Skeletal muscle satellite cell (primary cell): ENCODE measurements at regions not wholly inside any gene's neighbourhood (a gene's known extent, or its start where the extent isn't known, plus 50 kb on each side); places are given as distances from the start of the nearest gene placed in this dataset.

Source experiments
- H3K27me3 ChIP-seq: 2 replicates; pipeline ENCODE4 v1.7.0; 2013; ENCODE audit warnings: low read length; ENCODE audit not compliant: control insufficient read depth, insufficient read depth
- H3K36me3 ChIP-seq: 2 replicates; pipeline ENCODE4 v1.7.0; 2013; ENCODE audit warnings: mild to moderate bottlenecking, control low read depth, low read length; ENCODE audit not compliant: insufficient read depth
- H3K4me1 ChIP-seq: 2 replicates; pipeline ENCODE4 v1.7.0; 2013; ENCODE audit warnings: low read length; ENCODE audit not compliant: control insufficient read depth, insufficient read depth
- H3K4me2 ChIP-seq: 2 replicates; pipeline ENCODE4 v1.7.0; 2013; ENCODE audit warnings: mild to moderate bottlenecking, low read length
- H3K4me3 ChIP-seq: 2 replicates; pipeline ENCODE4 v1.7.0; 2013; ENCODE audit warnings: low read length
- H3K9ac ChIP-seq: 2 replicates; pipeline ENCODE4 v1.7.0; 2013; ENCODE audit warnings: mild to moderate bottlenecking, low read depth, low read length, moderate library complexity
- H3K9me3 ChIP-seq: replicated peaks from 2 replicates; pipeline ENCODE4 v1.7.0; 2013; ENCODE audit warnings: mild to moderate bottlenecking, control low read depth, low read length

DNA sequence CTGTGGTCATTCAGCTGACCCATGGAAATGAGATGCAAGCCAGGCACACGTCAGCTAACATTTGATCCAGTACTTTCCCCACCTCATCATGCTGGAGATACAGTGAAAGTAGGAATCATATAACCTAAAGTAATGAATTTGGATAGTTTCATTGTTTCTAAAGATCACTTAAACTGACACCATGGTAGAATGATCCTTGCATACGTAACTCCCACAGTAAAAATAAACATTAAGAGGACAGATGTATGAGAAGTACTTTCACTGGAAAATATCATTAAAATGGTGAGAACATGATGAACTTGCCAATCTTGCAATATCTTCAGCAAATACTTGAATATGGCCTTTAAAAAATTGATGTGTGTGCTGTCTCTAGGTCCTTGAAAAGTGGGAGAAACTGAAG lies 85.4 kb downstream of the MAIP1 start:
- Histone ChIP-seq H3K4me3 (no peak overlapping the region), H3K36me3 (no peaks in the 10 kb centered on the region), H3K9me3 (no peaks in the 10 kb centered on the region), H3K4me2 (no peak overlapping the region), H3K27me3 (no peaks in the 10 kb centered on the region), H3K9ac (no peak overlapping the region), H3K4me1 (peaks cover 9% of the 10 kb centered on the region)

DNA sequence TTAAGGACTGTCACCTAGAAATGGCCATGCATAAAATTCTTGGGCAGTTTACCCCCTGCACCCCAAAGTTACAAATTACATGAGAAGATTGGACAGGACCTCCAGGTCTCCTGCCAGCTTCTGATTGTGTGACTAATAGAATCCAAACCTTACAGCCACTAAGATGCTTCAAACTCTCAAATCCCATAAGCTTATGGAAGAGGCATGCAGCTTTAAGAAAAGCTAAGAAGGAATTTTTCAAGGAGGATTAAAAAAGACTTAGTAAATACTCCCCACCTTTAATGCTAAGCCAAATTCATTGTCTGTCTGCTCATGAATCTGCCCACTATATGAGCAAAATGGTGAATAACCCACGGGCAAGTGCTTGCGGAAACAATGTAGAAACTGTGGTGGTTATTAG lies 86.3 kb downstream of the MAIP1 start:
- H3K9ac ChIP-seq, result no peak overlapping the region
- no peaks in the 10 kb centered on the region for H3K36me3 ChIP-seq
- no peaks in the 10 kb centered on the region for H3K27me3 ChIP-seq
- no peak overlapping the region for H3K4me3 ChIP-seq
- H3K4me2 ChIP-seq, result no peak overlapping the region
- peaks cover 9% of the 10 kb centered on the region for H3K4me1 ChIP-seq
- H3K9me3 ChIP-seq, result no peaks in the 10 kb centered on the region

GRCh38 chr2:200042102-200042735 lies 86.8 kb downstream of the MAIP1 start:
- Histone ChIP-seq H3K4me2 (peak overlapping the region; percentile 11), H3K9me3 (no peaks in the 10 kb centered on the region), H3K4me3 (no peak overlapping the region), H3K9ac (no peak overlapping the region), H3K4me1 (peaks cover 9% of the 10 kb centered on the region), H3K27me3 (no peaks in the 10 kb centered on the region), H3K36me3 (no peaks in the 10 kb centered on the region)

DNA sequence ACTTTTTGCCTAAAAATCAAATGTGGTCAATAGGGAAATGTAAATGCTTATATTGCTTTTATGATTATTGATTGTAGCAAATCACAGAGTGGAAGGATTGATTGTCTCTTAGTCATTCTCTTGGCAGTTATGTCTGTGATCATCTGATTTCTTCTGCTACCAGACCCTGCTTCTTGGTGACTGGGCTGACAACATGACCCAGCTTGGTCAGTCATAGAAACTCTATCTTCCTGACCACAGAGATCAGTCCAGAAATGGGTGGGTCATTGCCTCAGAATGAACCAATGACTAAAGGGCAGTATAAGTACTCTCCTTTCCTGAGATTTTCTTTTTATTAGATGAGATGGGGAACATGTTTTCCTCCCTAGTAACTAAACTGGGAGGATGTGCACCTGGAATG lies 87.6 kb downstream of the MAIP1 start:
- peak overlapping the region; percentile 11 for H3K4me2 ChIP-seq
- H3K4me3 ChIP-seq, result no peak overlapping the region
- no peaks in the 10 kb centered on the region for H3K36me3 ChIP-seq
- H3K27me3 ChIP-seq, result no peaks in the 10 kb centered on the region
- H3K4me1 ChIP-seq, result peaks cover 9% of the 10 kb centered on the region
- no peaks in the 10 kb centered on the region for H3K9me3 ChIP-seq
- H3K9ac ChIP-seq, result no peak overlapping the region

GRCh38 chr2:200044453-200044852 lies 89.1 kb downstream of the MAIP1 start:
- Histone ChIP-seq H3K9ac (no peak overlapping the region), H3K4me1 (peaks cover 9% of the 10 kb centered on the region), H3K4me3 (no peak overlapping the region), H3K27me3 (no peaks in the 10 kb centered on the region), H3K9me3 (no peaks in the 10 kb centered on the region), H3K36me3 (no peaks in the 10 kb centered on the region), H3K4me2 (no peak overlapping the region)

DNA sequence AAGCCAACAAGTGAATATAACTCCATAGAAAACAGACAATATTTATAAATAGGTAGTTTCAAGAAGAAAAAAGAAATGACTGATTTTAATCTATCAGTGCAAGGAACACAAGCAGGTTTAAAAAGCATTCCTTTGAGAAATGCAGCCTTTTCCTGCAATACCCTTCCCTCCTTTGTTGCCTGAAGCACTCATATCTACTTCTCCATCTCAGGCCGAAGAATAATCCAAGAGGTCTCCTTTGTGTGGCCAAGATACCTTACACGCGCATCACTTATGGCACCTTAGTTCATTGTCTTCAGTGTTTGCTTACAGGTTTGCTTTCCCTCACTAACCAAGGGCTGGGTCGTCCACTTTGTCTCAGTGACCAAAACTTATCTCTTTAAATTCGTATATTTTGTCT lies 93.0 kb downstream of the MAIP1 start:
- Histone ChIP-seq H3K4me2 (no peak overlapping the region), H3K9me3 (no peaks in the 10 kb centered on the region), H3K27me3 (no peaks in the 10 kb centered on the region), H3K4me1 (peaks cover 10% of the 10 kb centered on the region), H3K9ac (no peak overlapping the region), H3K4me3 (no peak overlapping the region), H3K36me3 (no peaks in the 10 kb centered on the region)

GRCh38 chr2:200049086-200049485 lies 93.7 kb downstream of the MAIP1 start:
- Histone ChIP-seq H3K9me3 (no peaks in the 10 kb centered on the region), H3K4me1 (peaks cover 10% of the 10 kb centered on the region), H3K4me2 (no peak overlapping the region), H3K4me3 (no peak overlapping the region), H3K27me3 (no peaks in the 10 kb centered on the region), H3K36me3 (no peaks in the 10 kb centered on the region), H3K9ac (no peak overlapping the region)

- Histone ChIP-seq H3K9me3 (no peaks in the 10 kb centered on the region), H3K36me3 (no peaks in the 10 kb centered on the region), H3K27me3 (no peaks in the 10 kb centered on the region), H3K9ac (no peak overlapping the region), H3K4me2 (peak overlapping the region; percentile 34), H3K4me1 (peaks cover 10% of the 10 kb centered on the region), H3K4me3 (no peak overlapping the region)
These were observed 95.7 kb downstream of the MAIP1 start for GRCh38 chr2:200050921-200051610.

DNA sequence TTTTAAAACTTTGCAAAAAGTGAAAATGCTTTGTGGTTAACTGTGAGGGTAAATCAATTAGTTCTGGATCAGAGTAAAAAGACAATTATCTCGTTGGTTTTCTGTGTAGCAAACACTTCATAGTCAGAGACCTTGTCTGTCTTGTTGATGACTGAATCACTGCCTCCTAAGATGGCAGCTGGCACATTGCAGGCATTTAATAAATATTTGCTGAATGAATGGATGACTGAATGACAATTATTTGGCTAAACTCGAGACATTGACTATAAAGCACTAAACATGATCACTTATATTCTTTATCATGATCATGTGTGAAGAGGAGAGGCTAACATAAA lies 96.2 kb downstream of the MAIP1 start:
- no peaks in the 10 kb centered on the region for H3K27me3 ChIP-seq

DNA sequence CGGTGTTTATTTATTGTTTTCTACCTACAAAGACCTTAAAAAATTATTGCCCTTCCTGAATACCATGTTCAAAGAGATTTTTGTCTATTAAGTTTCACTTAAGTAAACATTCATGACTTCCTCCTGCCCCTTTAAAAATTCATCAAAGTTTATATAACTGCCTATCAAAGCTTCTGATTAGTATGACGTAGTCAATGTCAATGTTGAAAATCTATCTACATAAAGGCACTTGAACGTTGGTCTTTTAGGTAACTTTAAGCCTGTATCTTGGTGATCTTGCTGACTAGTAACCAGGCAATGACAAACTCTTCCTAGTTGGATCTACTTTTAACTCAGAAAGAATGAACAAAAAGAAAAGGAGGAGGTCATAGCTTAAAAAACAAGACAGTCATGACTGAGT lies 97.2 kb downstream of the MAIP1 start:
- H3K4me1 ChIP-seq, result peaks cover 10% of the 10 kb centered on the region
- no peak overlapping the region for H3K4me3 ChIP-seq
- no peaks in the 10 kb centered on the region for H3K9me3 ChIP-seq

More for the DNA sequence above, 96.2 kb downstream of the MAIP1 start:
- Histone ChIP-seq H3K36me3 (no peaks in the 10 kb centered on the region), H3K4me3 (no peak overlapping the region), H3K4me2 (peak overlapping the region; percentile 34), H3K9me3 (no peaks in the 10 kb centered on the region), H3K9ac (no peak overlapping the region), H3K4me1 (peaks cover 10% of the 10 kb centered on the region)

GRCh38 chr2:200054681-200055468 lies 99.5 kb downstream of the MAIP1 start:
- Histone ChIP-seq H3K4me3 (no peak overlapping the region), H3K4me1 (peaks cover 10% of the 10 kb centered on the region), H3K9ac (no peak overlapping the region), H3K36me3 (no peaks in the 10 kb centered on the region), H3K9me3 (no peaks in the 10 kb centered on the region), H3K4me2 (no peak overlapping the region), H3K27me3 (no peaks in the 10 kb centered on the region)

More for the DNA sequence above, 97.2 kb downstream of the MAIP1 start:
- Histone ChIP-seq H3K27me3 (no peaks in the 10 kb centered on the region), H3K4me2 (no peak overlapping the region), H3K9ac (no peak overlapping the region), H3K36me3 (no peaks in the 10 kb centered on the region)
